ENCODE measurements at regions not wholly inside any gene's neighbourhood (a gene's known extent, or its start where the extent isn't known, plus 50 kb on each side); places are given as distances from the start of the nearest gene placed in this dataset.
"Not testable (repeated sequence)": the region's sequence is repeated elsewhere in the genome, so short reads cannot be mapped to it uniquely, and the experiment has no call there.

DNA sequence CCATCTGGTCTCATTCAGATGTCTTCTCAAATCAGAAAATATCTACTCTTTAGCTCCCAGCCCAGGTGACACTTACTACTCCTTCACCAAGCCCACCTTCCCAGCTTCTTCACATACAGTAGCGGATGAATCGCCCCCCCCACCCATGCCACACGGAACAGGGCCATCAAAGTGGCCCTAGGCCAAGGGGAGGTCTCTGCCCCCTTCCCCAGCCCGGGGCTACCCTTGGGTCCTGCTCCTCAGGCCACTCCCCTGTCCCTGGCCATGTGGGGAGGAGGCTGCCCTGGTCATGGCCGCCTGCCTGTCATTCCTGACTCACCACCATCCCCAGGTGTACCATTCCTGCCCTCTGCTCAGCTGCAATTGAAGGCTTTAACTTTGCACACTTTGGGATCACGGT lies 142.8 kb downstream of the NECTIN1 start:
- in situ Hi-C loops (cut with HindIII; ENCODE audit: low sequenced_read_pairs), result no loop called here
- H3K4me3 ChIP-seq (ENCODE audit: low read depth, low read length), result no peak overlapping the region
- TF ChIP-seq, protein P1, sequence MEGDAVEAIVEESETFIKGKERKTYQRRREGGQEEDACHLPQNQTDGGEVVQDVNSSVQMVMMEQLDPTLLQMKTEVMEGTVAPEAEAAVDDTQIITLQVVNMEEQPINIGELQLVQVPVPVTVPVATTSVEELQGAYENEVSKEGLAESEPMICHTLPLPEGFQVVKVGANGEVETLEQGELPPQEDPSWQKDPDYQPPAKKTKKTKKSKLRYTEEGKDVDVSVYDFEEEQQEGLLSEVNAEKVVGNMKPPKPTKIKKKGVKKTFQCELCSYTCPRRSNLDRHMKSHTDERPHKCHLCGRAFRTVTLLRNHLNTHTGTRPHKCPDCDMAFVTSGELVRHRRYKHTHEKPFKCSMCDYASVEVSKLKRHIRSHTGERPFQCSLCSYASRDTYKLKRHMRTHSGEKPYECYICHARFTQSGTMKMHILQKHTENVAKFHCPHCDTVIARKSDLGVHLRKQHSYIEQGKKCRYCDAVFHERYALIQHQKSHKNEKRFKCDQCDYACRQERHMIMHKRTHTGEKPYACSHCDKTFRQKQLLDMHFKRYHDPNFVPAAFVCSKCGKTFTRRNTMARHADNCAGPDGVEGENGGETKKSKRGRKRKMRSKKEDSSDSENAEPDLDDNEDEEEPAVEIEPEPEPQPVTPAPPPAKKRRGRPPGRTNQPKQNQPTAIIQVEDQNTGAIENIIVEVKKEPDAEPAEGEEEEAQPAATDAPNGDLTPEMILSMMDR (IDR thresholded peaks at IDR 0.05; ENCODE audit: low read depth, low read length, missing control alignments), result no peak
- no peak for DNase-seq (ENCODE audit: low read depth)

DNA sequence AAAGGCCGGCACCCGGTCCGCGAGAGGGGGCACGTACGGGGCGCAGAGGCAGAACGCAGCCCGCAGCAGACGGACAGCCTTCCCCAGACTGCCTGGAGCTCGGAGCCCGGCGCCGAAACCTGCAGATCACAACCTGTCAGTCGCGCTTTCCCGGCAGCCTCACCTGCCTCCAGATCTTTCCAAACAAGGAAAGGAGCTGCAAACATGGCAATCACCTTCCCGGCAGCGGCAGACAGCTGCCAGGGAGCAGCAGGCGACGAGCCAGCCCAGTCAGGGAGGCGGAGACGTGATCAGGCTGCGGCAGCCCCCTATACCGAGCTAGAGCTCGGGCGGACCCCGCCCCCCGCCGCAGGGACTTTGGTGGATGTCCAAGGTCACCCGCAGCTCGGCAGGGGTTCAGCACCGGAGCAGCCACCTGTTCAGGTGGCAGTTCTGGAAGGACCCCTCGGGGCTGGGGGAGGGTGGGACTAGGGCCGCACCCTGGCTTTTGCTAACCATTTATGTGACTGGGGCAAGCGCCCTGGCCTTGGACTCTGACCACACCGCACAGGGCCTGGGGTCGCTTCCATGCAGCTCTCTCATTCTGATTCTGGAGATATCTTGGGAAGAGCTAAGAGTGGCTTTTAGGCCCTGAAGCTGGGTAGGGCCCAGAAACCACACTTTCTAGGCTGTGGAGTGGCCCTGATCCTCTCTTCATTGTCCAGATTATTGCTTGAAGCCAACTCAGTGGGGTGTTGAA lies 143.8 kb downstream of the NECTIN1 start:
- H3K4me3 ChIP-seq (ENCODE audit: low read depth, low read length), result peak overlapping the region; percentile 50
- TF ChIP-seq, protein P1 (IDR thresholded peaks at IDR 0.05; ENCODE audit: low read depth, low read length, missing control alignments), result no peak
- no peak for DNase-seq (ENCODE audit: low read depth)
- in situ Hi-C loops (cut with HindIII; ENCODE audit: low sequenced_read_pairs), result no loop called here

DNA sequence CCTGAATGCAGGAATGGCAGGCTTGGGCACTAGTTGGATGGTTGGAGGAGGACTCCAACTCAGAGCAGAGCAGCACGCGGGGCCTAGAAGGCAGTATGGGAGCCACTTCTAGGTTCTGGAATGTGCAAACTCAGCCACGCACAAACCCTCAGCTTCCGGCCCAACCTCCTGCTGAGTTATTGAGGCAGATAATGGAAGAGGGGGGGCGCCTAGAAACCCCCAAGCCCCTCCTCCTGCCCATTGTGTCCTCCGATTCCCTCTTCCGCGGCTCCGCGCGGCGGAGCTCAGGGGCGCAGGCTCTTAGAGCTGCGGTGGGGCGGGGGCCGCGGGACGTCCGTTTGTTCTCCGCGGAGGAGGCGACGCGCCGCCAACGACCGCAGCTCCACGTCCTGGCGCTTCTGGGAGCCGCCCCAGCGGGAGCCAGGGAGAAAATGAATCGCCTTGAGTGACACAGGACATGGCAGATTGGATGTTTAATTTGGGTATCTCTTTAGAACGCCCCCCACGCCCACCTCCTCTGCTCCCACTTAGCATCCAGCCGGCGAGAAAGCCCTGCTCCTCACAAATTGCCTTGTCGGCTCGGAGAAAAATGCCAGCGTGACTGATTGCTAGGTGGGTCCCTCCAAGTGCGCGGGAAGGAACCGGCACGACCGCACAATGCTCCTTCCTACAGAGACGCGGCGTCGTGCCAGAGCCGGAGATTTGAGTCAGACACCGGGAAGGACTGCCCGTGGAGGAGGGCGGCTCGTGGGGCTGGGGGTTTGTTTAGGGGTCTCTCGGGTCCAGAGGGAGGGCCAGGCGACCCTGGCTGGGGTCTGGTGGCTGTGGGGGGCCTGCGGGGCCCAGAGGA lies 144.6 kb downstream of the NECTIN1 start:
- H3K4me3 ChIP-seq (ENCODE audit: low read depth, low read length), result peak overlapping the region; percentile 50
- peak; percentile 79 for DNase-seq (ENCODE audit: low read depth)
- TF ChIP-seq, protein P1 (IDR thresholded peaks at IDR 0.05; ENCODE audit: low read depth, low read length, missing control alignments), result no peak
- in situ Hi-C loops (cut with HindIII; ENCODE audit: low sequenced_read_pairs), result no loop called here

DNA sequence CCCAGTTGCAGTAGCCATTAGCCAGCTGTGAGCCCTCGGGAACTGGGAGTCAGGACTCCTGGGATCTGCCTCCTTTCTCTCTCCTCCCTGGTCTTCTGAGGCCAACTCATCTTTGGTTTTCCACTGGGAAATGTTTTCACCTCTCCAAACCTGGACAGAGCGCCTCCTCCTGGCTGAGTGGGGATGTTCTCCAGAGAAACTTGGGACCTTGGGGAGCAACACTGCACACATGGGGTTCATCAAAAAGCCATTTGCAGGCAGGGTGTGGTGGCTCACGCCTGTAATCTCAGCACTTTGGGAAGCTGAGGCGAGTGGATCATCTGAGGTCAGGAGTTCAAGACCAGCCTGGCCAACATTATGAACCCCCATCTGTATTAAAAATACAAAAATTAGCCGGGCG lies 145.4 kb downstream of the NECTIN1 start:
- DNase-seq (ENCODE audit: low read depth), result no peak
- in situ Hi-C loops (cut with HindIII; ENCODE audit: low sequenced_read_pairs), result no loop called here
- TF ChIP-seq, protein P1 (IDR thresholded peaks at IDR 0.05; ENCODE audit: low read depth, low read length, missing control alignments), result no peak
- H3K4me3 ChIP-seq (ENCODE audit: low read depth, low read length), result no peak overlapping the region

DNA sequence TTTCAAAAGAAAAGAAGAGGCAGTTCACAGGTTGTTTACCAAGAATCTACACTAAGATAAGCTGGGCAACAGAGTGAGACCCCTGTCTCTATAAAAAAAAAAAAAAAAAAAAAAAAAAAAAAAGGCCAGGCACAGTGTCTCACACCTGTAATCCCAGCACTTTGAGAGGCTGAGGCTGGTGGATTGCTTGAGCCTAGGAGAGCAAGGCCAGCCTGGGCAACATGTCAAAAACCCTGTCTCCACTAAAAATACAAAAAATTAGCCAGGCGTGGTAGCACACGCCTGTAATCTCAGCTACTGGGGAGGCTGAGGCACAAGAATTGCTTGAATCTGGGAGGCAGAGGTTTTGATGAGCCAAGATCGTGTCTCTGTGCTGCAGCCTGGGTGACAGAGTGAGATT lies 147.6 kb downstream of the NECTIN1 start:
- H3K4me3 ChIP-seq (ENCODE audit: low read depth, low read length); in situ Hi-C loops (cut with HindIII; ENCODE audit: low sequenced_read_pairs); DNase-seq (ENCODE audit: low read depth): not testable (repeated sequence)

DNA sequence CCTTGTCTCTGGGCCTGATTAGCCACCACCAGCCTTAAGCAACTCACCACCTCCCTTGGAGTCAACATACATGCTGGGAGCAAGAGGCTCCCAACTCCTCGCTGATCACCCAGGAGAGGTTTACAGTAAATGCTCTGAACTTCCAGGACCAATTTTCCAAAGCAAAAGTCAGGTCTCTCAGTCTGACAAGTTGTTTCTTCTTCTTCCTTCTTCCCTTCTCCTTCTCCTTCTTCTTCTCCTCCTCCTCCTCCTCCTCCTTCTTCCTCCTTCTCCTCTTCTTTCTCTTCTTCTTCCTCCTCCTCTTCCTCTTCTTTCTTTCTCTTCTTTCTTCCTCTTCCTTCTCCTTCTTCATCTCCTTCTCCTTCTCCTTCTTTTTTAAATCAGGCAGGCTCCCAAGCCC lies 148.2 kb downstream of the NECTIN1 start:
- H3K4me3 ChIP-seq (ENCODE audit: low read depth, low read length), result no peak overlapping the region
- TF ChIP-seq, protein P1 (IDR thresholded peaks at IDR 0.05; ENCODE audit: low read depth, low read length, missing control alignments), result no peak
- DNase-seq (ENCODE audit: low read depth), result no peak
- in situ Hi-C loops (cut with HindIII; ENCODE audit: low sequenced_read_pairs), result no loop called here

DNA sequence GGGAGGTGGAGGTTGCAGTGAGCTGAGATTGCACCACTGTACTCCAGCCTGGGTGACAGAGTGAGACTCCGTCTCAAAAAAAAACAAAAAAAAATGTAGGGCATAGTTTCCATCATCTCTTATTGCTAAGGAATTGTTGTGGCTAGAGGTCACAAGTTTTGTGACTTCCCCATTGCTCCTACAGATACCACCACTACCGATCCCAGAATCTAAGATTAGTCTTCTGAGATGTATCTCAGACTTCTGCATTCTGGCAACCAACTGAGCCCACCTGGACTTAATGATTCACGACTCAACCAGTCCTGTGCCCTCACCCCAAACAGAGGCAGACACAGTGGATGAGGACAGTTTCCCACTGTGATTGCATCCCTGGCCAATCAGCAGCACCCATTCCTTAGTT lies 148.9 kb downstream of the NECTIN1 start:
- TF ChIP-seq, protein P1 (IDR thresholded peaks at IDR 0.05; ENCODE audit: low read depth, low read length, missing control alignments), result no peak
- DNase-seq (ENCODE audit: low read depth), result no peak
- H3K4me3 ChIP-seq (ENCODE audit: low read depth, low read length), result no peak overlapping the region
- in situ Hi-C loops (cut with HindIII; ENCODE audit: low sequenced_read_pairs), result no loop called here

Data from astrocyte of the cerebellum (primary cell).